OCI-LY3 (cell line): ENCODE measurements at regions not wholly inside any gene's neighbourhood (a gene's known extent, or its start where the extent isn't known, plus 50 kb on each side); places are given as distances from the start of the nearest gene placed in this dataset.

Experiments
- EZH2phosphoT487 ChIP-seq: fragments of 200-600 bp; shearing (Covaris generic); IDR thresholded peaks from 2 replicates; pipeline ENCODE4 v1.6.1; 2018; ENCODE audit warnings: antibody characterized with exemption, mixed run types, low read depth
- TF ChIP-seq, protein P1 (sequence below): fragments of 200-600, 300-600 bp; sonication (generic); IDR thresholded peaks from 2 replicates; pipeline ENCODE4 v1.5.1; 2014; ENCODE audit warnings: antibody characterized with exemption, low read length, low read depth

DNA sequence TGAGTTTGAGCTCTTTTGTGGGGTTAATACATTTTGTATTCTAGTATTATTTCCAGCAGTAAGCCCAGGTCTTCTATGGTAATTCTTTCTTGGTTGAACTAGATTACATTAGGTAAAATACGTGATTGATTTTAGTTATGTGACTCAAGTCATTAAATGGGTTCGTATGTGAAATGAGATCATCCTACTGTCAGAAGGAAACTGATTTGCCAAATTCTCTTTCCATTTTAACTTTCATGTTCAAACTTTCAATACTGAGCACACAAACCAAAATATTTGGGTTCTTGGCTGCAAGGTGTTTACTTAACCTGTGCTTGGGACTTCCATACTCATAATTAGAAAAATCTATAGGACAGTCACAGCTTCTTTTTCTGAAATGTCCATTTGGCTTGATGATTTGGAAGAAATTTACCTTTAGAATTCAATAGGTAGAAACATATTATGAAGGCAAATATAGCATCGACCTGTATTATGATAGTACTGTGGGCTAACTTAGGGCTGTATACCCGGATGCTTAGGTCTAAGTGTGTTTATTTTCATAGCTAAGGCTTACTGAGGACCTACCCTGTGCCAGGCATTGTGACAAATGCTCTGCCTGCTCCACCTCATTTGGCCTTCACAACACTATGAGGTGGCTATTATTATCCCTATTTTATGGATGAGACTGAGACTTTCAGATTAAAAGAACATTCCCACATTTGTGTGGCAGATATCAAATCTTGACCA lies 631.8 kb upstream of the GRM7 start:
- TF ChIP-seq, protein P1, sequence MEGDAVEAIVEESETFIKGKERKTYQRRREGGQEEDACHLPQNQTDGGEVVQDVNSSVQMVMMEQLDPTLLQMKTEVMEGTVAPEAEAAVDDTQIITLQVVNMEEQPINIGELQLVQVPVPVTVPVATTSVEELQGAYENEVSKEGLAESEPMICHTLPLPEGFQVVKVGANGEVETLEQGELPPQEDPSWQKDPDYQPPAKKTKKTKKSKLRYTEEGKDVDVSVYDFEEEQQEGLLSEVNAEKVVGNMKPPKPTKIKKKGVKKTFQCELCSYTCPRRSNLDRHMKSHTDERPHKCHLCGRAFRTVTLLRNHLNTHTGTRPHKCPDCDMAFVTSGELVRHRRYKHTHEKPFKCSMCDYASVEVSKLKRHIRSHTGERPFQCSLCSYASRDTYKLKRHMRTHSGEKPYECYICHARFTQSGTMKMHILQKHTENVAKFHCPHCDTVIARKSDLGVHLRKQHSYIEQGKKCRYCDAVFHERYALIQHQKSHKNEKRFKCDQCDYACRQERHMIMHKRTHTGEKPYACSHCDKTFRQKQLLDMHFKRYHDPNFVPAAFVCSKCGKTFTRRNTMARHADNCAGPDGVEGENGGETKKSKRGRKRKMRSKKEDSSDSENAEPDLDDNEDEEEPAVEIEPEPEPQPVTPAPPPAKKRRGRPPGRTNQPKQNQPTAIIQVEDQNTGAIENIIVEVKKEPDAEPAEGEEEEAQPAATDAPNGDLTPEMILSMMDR, result no peak
- no peak for TF ChIP-seq EZH2phosphoT487
